RWPE1 (cell line): ENCODE measurements at regions not wholly inside any gene's neighbourhood (a gene's known extent, or its start where the extent isn't known, plus 50 kb on each side); places are given as distances from the start of the nearest gene placed in this dataset.

Source experiments
- CTCF ChIA-PET: fragments of 350-600 bp; sonication (Branson Sonifier 250); formaldehyde crosslinking; extraction: SDS; loops from one replicate; lab custom pipeline; 2021; lab: Yijun Ruan, JAX
- POLR2A ChIA-PET: fragments of 400-600 bp; formaldehyde crosslinking; extraction: SDS; loops from one replicate; lab custom pipeline; 2020; ENCODE audit warnings: antibody characterized with exemption; ENCODE audit not compliant: low non-redundant PET; lab: Yijun Ruan, JAX
- DNase-seq: peaks from one replicate; pipeline ENCODE4 v3.0.0; 2012; ENCODE audit warnings: low spot score
- H3K27ac ChIP-seq: fragments of 450-650 bp; 2 replicates; pipeline ENCODE4 v1.5.1; 2017
- TF ChIP-seq, protein P1 (sequence below): fragments of 450-650 bp; conservative IDR thresholded peaks from 2 replicates; pipeline ENCODE4 v1.5.1; 2017; ENCODE audit warnings: low read depth, mild to moderate bottlenecking

DNA sequence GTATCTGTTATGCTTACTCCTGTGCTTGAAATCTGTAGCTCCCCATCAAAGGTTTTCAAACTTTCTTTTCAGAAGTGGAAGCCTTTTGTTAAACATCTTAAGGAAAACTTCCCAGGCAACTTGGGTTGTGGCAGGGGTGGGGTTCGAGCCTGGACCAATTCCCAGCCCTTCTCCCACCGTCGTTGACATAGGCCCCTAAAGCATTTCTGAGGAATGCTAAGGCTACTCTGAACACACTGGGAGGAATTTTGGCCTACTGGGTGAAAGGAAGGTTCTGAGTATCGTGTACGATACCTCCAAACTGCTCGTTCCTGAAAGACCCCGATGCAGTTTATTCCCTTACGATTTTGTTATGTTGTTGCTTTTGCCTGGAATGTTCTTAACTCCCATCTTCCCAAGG lies 56.1 kb upstream of the PMFBP1 start:
- TF ChIP-seq, protein P1, sequence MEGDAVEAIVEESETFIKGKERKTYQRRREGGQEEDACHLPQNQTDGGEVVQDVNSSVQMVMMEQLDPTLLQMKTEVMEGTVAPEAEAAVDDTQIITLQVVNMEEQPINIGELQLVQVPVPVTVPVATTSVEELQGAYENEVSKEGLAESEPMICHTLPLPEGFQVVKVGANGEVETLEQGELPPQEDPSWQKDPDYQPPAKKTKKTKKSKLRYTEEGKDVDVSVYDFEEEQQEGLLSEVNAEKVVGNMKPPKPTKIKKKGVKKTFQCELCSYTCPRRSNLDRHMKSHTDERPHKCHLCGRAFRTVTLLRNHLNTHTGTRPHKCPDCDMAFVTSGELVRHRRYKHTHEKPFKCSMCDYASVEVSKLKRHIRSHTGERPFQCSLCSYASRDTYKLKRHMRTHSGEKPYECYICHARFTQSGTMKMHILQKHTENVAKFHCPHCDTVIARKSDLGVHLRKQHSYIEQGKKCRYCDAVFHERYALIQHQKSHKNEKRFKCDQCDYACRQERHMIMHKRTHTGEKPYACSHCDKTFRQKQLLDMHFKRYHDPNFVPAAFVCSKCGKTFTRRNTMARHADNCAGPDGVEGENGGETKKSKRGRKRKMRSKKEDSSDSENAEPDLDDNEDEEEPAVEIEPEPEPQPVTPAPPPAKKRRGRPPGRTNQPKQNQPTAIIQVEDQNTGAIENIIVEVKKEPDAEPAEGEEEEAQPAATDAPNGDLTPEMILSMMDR = no peak
- no peak overlapping the region for H3K27ac ChIP-seq
- no peak for DNase-seq
- ChIA-PET POLR2A (no interaction called here), CTCF (no interaction called here)

DNA sequence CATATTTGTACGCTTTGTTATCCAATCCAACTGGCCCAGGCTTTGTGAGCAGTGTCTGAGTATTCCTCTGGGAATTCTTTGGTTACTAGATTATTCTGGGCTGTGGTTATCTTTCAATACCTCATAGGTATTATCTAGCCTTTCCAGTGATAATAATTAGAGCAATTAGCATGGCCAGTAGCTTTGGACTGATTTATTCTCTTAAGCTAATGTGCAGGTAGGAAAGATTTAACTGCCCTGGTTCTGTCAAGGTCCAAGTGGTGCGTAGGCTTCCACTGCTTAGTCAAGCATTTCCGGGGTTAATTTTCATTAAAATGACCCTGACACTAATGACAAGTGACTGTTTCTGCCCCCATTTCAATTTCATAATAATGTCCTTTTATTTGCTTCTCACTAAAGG lies 54.2 kb upstream of the PMFBP1 start:
- no peak overlapping the region for H3K27ac ChIP-seq

DNA sequence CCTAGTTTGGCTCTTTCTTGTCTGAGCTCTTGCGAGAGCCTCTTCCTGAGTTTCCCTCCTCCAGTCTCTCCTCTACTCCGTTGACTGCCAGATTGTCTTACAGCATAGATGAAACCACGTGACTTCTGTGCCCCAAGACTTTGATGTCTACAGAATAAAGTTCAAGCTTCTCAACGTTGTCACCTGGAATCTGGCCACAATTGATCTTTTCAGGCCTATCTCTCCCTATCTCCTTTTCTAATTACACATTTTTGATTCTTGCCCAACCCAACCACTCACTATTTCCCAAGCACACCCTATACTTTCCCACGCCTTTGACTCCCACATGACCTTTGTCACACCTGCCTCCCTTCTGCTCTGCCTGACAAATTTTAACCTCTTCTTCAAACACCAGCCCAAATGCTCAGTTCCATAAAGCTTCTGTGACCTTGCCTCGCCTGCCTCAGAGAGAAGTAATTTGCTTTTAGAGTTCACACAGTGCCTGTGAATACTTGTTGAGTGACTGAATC lies 52.4 kb upstream of the PMFBP1 start:
- CTCF ChIA-PET = no interaction called here
- TF ChIP-seq, protein P1 = no peak
- no peak overlapping the region for H3K27ac ChIP-seq
- no peak for DNase-seq
- POLR2A ChIA-PET = no interaction called here

More for the DNA sequence above, 54.2 kb upstream of the PMFBP1 start:
- TF ChIP-seq, protein P1 = no peak
- ChIA-PET CTCF (interaction anchor here (0.7 to 1.1 kb wide), 2 partner anchors 102 to 205 kb away, joined by 3 to 4 read pairs; no protein-coding TSS in a partner anchor), POLR2A (no interaction called here)
- DNase-seq = no peak

DNA sequence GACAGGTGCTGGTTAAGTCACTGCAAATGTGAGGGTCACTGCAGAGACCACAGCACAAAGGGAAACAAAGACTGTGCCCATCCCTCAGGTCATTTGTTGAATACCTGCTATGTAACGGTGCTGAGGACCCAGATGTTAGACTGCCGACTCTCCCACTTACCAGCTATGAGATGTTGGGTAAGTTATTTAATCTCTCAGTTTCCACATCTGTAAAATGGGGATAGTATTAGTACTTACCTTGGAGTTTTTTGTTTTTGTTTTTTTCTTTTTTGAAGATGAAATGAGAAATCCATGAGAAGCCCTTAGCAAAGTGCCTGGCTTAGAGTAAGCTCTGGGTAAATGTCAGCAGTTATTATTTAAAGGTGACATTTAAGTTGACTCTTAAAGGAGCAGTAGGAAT lies 50.5 kb upstream of the PMFBP1 start:
- ChIA-PET CTCF (no interaction called here), POLR2A (no interaction called here)
- H3K27ac ChIP-seq = no peak overlapping the region
- no peak for DNase-seq
- TF ChIP-seq, protein P1 = no peak
